K562 (cell line): ENCODE measurements at regions not wholly inside any gene's neighbourhood (a gene's known extent, or its start where the extent isn't known, plus 50 kb on each side); places are given as distances from the start of the nearest gene placed in this dataset.

Experiments
- ATAC-seq: fragments of 200-7000 bp; cut with Tn5 transposase; 3 replicates; pipeline ENCODE4 v1.9.1; 2020; ENCODE audit warnings: moderate library complexity
- BruUV-seq: library from RNA; stranded (reverse); fragments of 400-500 nt; replicated peaks from 2 replicates; lab custom pipeline; 2021; lab: Mats Ljungman, UMichigan
- CTCF ChIA-PET: fragments of 300-600 bp; formaldehyde crosslinking; extraction: SDS; loops from one replicate; lab custom pipeline; 2021; ENCODE audit warnings: low intra/inter-chr PET ratio; lab: Yijun Ruan, JAX
- POLR2A ChIA-PET: fragments of 300-600, 350-650 bp; sonication (Branson Sonifier 250); formaldehyde crosslinking; extraction: SDS; loops from one replicate; lab custom pipeline; 2021; ENCODE audit warnings: antibody characterized with exemption, inconsistent platforms; lab: Yijun Ruan, JAX
- DNase-seq, 4 experiments: peaks; one replicate each; pipeline versions ENCODE4 v3.0.0 to v3.0.0-alpha.2; 2011 to 2018; ENCODE audit warnings: low spot score in 3 of 4, mixed read lengths in 3 of 4; ENCODE audit errors: extremely low read depth in 1 of 4
- FAIRE-seq: peaks from 2 replicates; lab custom pipeline; 2011; peaks lifted over from hg19 to GRCh38; lab: Jason Lieb, UNC
- H2AFZ ChIP-seq: 2 replicates; pipeline ENCODE4 v1.6.0; 2011; ENCODE audit warnings: low read depth, low read length, control low read depth, inconsistent platforms
- H3K27ac ChIP-seq: fragments of 200-600 bp; 3 replicates; pipeline ENCODE4 v1.8.0; 2011; ENCODE audit warnings: low read depth, mild to moderate bottlenecking, control low read depth, inconsistent platforms, low read length, moderate library complexity, mixed read lengths; ENCODE audit errors: extremely low read depth
- H3K27me3 ChIP-seq, 2 experiments: fragments of 300-600 bp in 1 of 2; 2 replicates in 1 of 2; 3 replicates in 1 of 2; pipeline versions ENCODE4 v1.6.0 to v1.8.0; 2011; ENCODE audit warnings: inconsistent platforms in 2 of 2, low read length in 2 of 2, mild to moderate bottlenecking in 1 of 2, mixed read lengths in 1 of 2, moderate library complexity in 1 of 2; ENCODE audit not compliant: control insufficient read depth in 2 of 2, insufficient read depth in 2 of 2
- H3K36me3 ChIP-seq: fragments of 300-600 bp; 3 replicates; pipeline ENCODE4 v1.8.0; 2011; ENCODE audit warnings: mild to moderate bottlenecking, low read length, inconsistent platforms; ENCODE audit not compliant: control insufficient read depth, insufficient read depth
- H3K4me1 ChIP-seq, 2 experiments: fragments of 200-600 bp in 1 of 2; replicated peaks in 1 of 2; 2 replicates in 1 of 2; 3 replicates in 1 of 2; pipeline versions ENCODE4 v1.5.1 to v1.8.0; 2011; ENCODE audit warnings: inconsistent platforms in 2 of 2, low read length in 2 of 2, mild to moderate bottlenecking in 1 of 2, mixed read lengths in 1 of 2, moderate library complexity in 1 of 2; ENCODE audit not compliant: control insufficient read depth in 2 of 2, insufficient read depth in 2 of 2
- H3K4me2 ChIP-seq: 2 replicates; pipeline ENCODE4 v1.6.1; 2011; ENCODE audit warnings: low read length, control low read depth, inconsistent platforms, mixed read lengths; ENCODE audit not compliant: insufficient read depth
- H3K4me3 ChIP-seq: fragments of 200-600 bp; sonication (generic), shearing (Covaris generic); 2 replicates; pipeline ENCODE4 v1.5.1; 2016; ENCODE audit warnings: control low read depth, inconsistent platforms
- H3K79me2 ChIP-seq: fragments of 200-600 bp; 3 replicates; pipeline ENCODE4 v1.8.0; 2011; ENCODE audit warnings: low read length, inconsistent platforms; ENCODE audit not compliant: control insufficient read depth, insufficient read depth
- H3K9ac ChIP-seq, 2 experiments: 2 replicates each; pipeline versions ENCODE4 v1.6.0 to v1.6.1; 2011; ENCODE audit warnings: low read depth in 2 of 2, low read length in 2 of 2, control low read depth in 1 of 2, inconsistent platforms in 1 of 2, mild to moderate bottlenecking in 1 of 2, mixed read lengths in 1 of 2; ENCODE audit not compliant: insufficient read depth in 1 of 2
- H3K9me1 ChIP-seq: one replicate; pipeline ENCODE4 v1.6.0; 2011; ENCODE audit warnings: inconsistent platforms, mild to moderate bottlenecking, low read length, moderate library complexity; ENCODE audit not compliant: control insufficient read depth, insufficient read depth
- H3K9me3 ChIP-seq: replicated peaks from 2 replicates; pipeline ENCODE4 v1.5.1; 2011; ENCODE audit warnings: low read depth, low read length, inconsistent platforms; ENCODE audit not compliant: control insufficient read depth, insufficient read depth
- H4K20me1 ChIP-seq: replicated peaks from 2 replicates; pipeline ENCODE4 v1.6.1; 2011; ENCODE audit warnings: low read length, inconsistent platforms, mixed read lengths; ENCODE audit not compliant: control insufficient read depth, insufficient read depth
- FOXJ2 ChIP-seq: fragments of 200-800 bp; sonication (Bioruptor generic); IDR thresholded peaks from 2 replicates; pipeline ENCODE4 v1.6.1; 2016; ENCODE audit warnings: missing genetic modification characterization, missing compliant biosample characterization
- MBD2 ChIP-seq: sonication (generic); IDR thresholded peaks from 2 replicates; pipeline ENCODE4 v1.6.1; 2016; ENCODE audit warnings: low read depth, borderline replicate concordance
- NCOA2 ChIP-seq, 2 experiments: fragments of 450-650 bp; IDR thresholded peaks; 2 replicates each; pipeline ENCODE4 v1.6.1; 2018; ENCODE audit warnings: mild to moderate bottlenecking in 2 of 2, moderate library complexity in 1 of 2; ENCODE audit not compliant: partially characterized antibody in 2 of 2
- NR2F6 ChIP-seq: fragments of 450-650 bp; formaldehyde crosslinking; IDR thresholded peaks from 2 replicates; pipeline ENCODE4 v1.4.0; 2020; ENCODE audit warnings: mild to moderate bottlenecking
- WGBS: fragments of 100-300 bp; shearing (Covaris generic); methylation state at CpG from one replicate; pipeline ENCODE4 v1.1.6; 2016; ENCODE audit warnings: low coverage, mixed read lengths; ENCODE audit not compliant: insufficient coverage; ENCODE audit errors: missing lambda C conversion rate; 5-methylcytosine and 5-hydroxymethylcytosine counted together
- in situ Hi-C: fragments of 300-500 bp; cut with MboI; formaldehyde crosslinking; loops from 4 replicates; pipeline ENCODE4 v1.15.0; 2018; ENCODE audit warnings: inconsistent platforms, mixed read lengths
- intact Hi-C: fragments of 100-400 bp; cut with micrococcal nuclease; formaldehyde crosslinking; loops from 2 replicates; pipeline ENCODE4 v1.14.2; 2022
- TF ChIP-seq, protein P1 (sequence below), 2 experiments: fragments of 450-650 bp; formaldehyde crosslinking in 1 of 2; IDR thresholded peaks; 2 replicates each; pipeline versions ENCODE4 v1.4.0 to v1.6.1; 2014 to 2020; ENCODE audit warnings: mild to moderate bottlenecking in 2 of 2, borderline replicate concordance in 1 of 2, low read depth in 1 of 2
- TF ChIP-seq, protein P2 (sequence below): fragments of 450-650 bp; formaldehyde crosslinking; IDR thresholded peaks from 2 replicates; pipeline ENCODE4 v1.4.0; 2020; ENCODE audit warnings: mild to moderate bottlenecking, moderate library complexity

DNA sequence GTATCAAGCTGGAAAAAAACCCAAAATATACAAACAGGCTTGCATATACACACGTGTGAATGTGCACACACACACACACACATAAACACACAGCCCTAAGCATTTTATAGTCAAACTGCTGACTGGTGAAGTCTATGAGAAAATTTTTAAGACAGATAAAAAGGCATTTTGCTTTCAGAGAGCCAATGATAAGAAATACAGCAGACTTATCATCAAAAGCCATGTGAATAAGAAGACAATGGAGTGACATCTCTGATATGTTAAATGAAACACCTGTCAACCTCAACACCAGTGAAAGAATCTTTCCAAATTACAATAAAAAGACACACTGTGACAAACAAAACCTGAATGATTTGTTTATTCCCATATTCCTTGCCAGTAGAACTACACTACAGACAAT, 233.3 kb downstream of the CDH9 start:
- no TSS peak for BruUV-seq
- H4K20me1 ChIP-seq: no peaks in the 10 kb centered on the region
- DNase-seq (no peak), ATAC-seq (no peak)
- intact Hi-C loops (no loop called here), in situ Hi-C loops (no loop called here)
- CTCF ChIA-PET: no interaction called here
- no peak overlapping the region for H3K9ac ChIP-seq
- TF ChIP-seq FOXJ2: no peak
- no peak for TF ChIP-seq MBD2
- TF ChIP-seq, protein P1, sequence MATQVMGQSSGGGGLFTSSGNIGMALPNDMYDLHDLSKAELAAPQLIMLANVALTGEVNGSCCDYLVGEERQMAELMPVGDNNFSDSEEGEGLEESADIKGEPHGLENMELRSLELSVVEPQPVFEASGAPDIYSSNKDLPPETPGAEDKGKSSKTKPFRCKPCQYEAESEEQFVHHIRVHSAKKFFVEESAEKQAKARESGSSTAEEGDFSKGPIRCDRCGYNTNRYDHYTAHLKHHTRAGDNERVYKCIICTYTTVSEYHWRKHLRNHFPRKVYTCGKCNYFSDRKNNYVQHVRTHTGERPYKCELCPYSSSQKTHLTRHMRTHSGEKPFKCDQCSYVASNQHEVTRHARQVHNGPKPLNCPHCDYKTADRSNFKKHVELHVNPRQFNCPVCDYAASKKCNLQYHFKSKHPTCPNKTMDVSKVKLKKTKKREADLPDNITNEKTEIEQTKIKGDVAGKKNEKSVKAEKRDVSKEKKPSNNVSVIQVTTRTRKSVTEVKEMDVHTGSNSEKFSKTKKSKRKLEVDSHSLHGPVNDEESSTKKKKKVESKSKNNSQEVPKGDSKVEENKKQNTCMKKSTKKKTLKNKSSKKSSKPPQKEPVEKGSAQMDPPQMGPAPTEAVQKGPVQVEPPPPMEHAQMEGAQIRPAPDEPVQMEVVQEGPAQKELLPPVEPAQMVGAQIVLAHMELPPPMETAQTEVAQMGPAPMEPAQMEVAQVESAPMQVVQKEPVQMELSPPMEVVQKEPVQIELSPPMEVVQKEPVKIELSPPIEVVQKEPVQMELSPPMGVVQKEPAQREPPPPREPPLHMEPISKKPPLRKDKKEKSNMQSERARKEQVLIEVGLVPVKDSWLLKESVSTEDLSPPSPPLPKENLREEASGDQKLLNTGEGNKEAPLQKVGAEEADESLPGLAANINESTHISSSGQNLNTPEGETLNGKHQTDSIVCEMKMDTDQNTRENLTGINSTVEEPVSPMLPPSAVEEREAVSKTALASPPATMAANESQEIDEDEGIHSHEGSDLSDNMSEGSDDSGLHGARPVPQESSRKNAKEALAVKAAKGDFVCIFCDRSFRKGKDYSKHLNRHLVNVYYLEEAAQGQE (IDR thresholded peaks at IDR 0.05; ENCODE audit: borderline replicate concordance): no peak
- TF ChIP-seq, protein P1 (CRISPR knock-in tag; IDR thresholded peaks at IDR 0.05; ENCODE audit: low read depth): no peak
- TF ChIP-seq NR2F6 (CRISPR knock-in tag): no peak
- TF ChIP-seq, protein P2, sequence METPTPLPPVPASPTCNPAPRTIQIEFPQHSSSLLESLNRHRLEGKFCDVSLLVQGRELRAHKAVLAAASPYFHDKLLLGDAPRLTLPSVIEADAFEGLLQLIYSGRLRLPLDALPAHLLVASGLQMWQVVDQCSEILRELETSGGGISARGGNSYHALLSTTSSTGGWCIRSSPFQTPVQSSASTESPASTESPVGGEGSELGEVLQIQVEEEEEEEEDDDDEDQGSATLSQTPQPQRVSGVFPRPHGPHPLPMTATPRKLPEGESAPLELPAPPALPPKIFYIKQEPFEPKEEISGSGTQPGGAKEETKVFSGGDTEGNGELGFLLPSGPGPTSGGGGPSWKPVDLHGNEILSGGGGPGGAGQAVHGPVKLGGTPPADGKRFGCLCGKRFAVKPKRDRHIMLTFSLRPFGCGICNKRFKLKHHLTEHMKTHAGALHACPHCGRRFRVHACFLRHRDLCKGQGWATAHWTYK (CRISPR knock-in tag): no peak
- no peak for TF ChIP-seq NCOA2 (IDR thresholded peaks at IDR 0.05; ENCODE audit: partially characterized antibody in 2 of 2)
- TF ChIP-seq, all 486 proteins: peak for 0
- no peak overlapping the region for H3K4me3 ChIP-seq
- 0% methylated on average over 1 of the region's 1 CpG for WGBS
- no peaks in the 10 kb centered on the region for H3K9me1 ChIP-seq
- H3K36me3 ChIP-seq: no peaks in the 10 kb centered on the region
- H3K4me2 ChIP-seq: no peak overlapping the region
- no peak for FAIRE-seq
- no peaks in the 10 kb centered on the region for H3K79me2 ChIP-seq
- no peaks in the 10 kb centered on the region for H3K4me1 ChIP-seq
- H2AFZ ChIP-seq: no peak overlapping the region
- POLR2A ChIA-PET: no interaction called here
- H3K9me3 ChIP-seq: peaks cover 4% of the 10 kb centered on the region; the same call in 1 of the 2 replicates
- H3K27ac ChIP-seq: no peak overlapping the region
- H3K27me3 ChIP-seq: no peaks in the 10 kb centered on the region
